Prostate gland (tissue), 2 donors: ENCODE measurements at regions not wholly inside any gene's neighbourhood (a gene's known extent, or its start where the extent isn't known, plus 50 kb on each side); places are given as distances from the start of the nearest gene placed in this dataset.

Experiments
- POLR2A ChIP-seq: fragments of 450-650 bp; IDR thresholded peaks from one replicate; pipeline ENCODE4 v1.6.1; 2016; ENCODE audit warnings: antibody characterized with exemption, mild to moderate bottlenecking
- POLR2AphosphoS5 ChIP-seq: sonication (generic); formaldehyde crosslinking; IDR thresholded peaks from one replicate; pipeline ENCODE4 v1.6.1; 2017; ENCODE audit warnings: antibody characterized with exemption
- TF ChIP-seq, protein P1 (sequence below), 4 experiments: fragments of 200-600 bp in 2 of 4; fragments of 450-650 bp in 2 of 4; sonication (generic) in 2 of 4; IDR thresholded peaks; 1 replicate in 3 of 4; 2 replicates in 1 of 4; pipeline ENCODE4 v1.5.1; 2016 to 2019; ENCODE audit warnings: antibody characterized with exemption in 4 of 4, mild to moderate bottlenecking in 2 of 4, moderate library complexity in 2 of 4

DNA sequence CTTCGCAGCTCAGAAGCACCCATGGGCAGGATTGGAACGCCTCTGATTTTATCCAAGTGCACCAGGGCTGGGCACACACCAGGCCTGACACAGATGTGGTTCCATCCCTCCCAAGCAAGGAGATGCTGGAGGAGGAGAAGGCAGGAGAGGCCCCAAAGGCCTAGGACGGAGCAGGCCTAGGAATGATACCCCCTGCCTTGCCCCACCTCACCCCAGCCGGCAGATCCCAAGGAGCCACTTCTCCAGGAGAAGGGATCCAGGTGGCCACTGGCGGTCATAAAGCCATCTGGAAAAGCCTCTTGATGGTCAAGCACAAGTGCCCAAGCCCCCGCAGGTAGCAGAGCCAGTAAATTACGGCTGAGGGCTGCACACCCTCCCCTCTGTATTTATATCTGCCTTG is 211.8 kb downstream of the TBC1D2B start:
- no peak for TF ChIP-seq POLR2A
- TF ChIP-seq, protein P1, sequence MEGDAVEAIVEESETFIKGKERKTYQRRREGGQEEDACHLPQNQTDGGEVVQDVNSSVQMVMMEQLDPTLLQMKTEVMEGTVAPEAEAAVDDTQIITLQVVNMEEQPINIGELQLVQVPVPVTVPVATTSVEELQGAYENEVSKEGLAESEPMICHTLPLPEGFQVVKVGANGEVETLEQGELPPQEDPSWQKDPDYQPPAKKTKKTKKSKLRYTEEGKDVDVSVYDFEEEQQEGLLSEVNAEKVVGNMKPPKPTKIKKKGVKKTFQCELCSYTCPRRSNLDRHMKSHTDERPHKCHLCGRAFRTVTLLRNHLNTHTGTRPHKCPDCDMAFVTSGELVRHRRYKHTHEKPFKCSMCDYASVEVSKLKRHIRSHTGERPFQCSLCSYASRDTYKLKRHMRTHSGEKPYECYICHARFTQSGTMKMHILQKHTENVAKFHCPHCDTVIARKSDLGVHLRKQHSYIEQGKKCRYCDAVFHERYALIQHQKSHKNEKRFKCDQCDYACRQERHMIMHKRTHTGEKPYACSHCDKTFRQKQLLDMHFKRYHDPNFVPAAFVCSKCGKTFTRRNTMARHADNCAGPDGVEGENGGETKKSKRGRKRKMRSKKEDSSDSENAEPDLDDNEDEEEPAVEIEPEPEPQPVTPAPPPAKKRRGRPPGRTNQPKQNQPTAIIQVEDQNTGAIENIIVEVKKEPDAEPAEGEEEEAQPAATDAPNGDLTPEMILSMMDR (IDR thresholded peaks at IDR 0.05), result no peak
- TF ChIP-seq POLR2AphosphoS5, result no peak
